H1 (cell line): ENCODE measurements at regions not wholly inside any gene's neighbourhood (a gene's known extent, or its start where the extent isn't known, plus 50 kb on each side); places are given as distances from the start of the nearest gene placed in this dataset.

ENCODE experiments used
- BRCA1 ChIP-seq: IDR thresholded peaks from 2 replicates; pipeline ENCODE4 v1.6.1; 2012; ENCODE audit warnings: low read depth, low read length, improper control_type of control experiment
- POLR2A ChIP-seq, 2 experiments: IDR thresholded peaks; 1 replicate in 1 of 2; 2 replicates in 1 of 2; pipeline ENCODE4 v1.6.1; 2011; ENCODE audit warnings: low read depth in 2 of 2, low read length in 2 of 2, mild to moderate bottlenecking in 2 of 2; ENCODE audit errors: control extremely low read depth in 1 of 2
- TF ChIP-seq, protein P1 (sequence below): IDR thresholded peaks from 2 replicates; pipeline ENCODE4 v1.6.1; 2012; ENCODE audit warnings: low read length, inconsistent platforms

DNA sequence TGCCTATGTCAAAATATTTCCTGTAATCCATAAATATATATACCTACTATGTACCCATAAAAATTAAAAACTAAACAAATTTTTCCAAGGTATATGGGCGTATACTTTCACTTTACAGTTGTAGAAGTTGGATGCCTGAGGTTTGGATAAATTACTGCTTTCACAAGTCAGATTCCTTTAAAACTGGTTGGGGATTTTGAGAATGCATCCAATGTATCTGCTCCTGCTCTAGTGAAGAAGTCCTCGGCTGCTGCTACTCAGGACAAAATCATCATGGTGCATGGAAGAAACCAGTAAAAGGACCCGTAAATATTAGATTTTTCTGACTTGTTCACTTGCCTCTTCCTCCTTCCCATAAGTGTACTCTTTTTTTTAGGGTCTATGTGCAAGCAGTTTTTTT, 841.1 kb downstream of the USP25 start:
- TF ChIP-seq POLR2A (IDR thresholded peaks at IDR 0.05; ENCODE audit: control extremely low read depth in 1 of 2, low read depth in 2 of 2, low read length in 2 of 2), result no peak
- no peak for TF ChIP-seq BRCA1
- TF ChIP-seq, protein P1, sequence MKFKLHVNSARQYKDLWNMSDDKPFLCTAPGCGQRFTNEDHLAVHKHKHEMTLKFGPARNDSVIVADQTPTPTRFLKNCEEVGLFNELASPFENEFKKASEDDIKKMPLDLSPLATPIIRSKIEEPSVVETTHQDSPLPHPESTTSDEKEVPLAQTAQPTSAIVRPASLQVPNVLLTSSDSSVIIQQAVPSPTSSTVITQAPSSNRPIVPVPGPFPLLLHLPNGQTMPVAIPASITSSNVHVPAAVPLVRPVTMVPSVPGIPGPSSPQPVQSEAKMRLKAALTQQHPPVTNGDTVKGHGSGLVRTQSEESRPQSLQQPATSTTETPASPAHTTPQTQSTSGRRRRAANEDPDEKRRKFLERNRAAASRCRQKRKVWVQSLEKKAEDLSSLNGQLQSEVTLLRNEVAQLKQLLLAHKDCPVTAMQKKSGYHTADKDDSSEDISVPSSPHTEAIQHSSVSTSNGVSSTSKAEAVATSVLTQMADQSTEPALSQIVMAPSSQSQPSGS, result no peak
